ENCODE measurements at regions not wholly inside any gene's neighbourhood (a gene's known extent, or its start where the extent isn't known, plus 50 kb on each side); places are given as distances from the start of the nearest gene placed in this dataset.

- no peaks in the 10 kb centered on the region for H3K9me3 ChIP-seq
- DNase-seq = no peak
- H3K4me3 ChIP-seq = no peak overlapping the region
- no peaks in the 10 kb centered on the region for H3K27me3 ChIP-seq
- no peaks in the 10 kb centered on the region for H3K36me3 ChIP-seq
Observed at GRCh38 chr18:41783065-41783818, 171.8 kb upstream of the PIK3C3 start.

GRCh38 chr18:41771973-41772372 is 183.1 kb upstream of the PIK3C3 start:
- Histone ChIP-seq H3K27me3 (no peaks in the 10 kb centered on the region), H3K36me3 (no peaks in the 10 kb centered on the region), H3K9me3 (no peaks in the 10 kb centered on the region), H3K4me3 (no peak overlapping the region)
- no peak for DNase-seq

GRCh38 chr18:41769265-41769664 is 185.8 kb upstream of the PIK3C3 start:
- H3K9me3 ChIP-seq = no peaks in the 10 kb centered on the region
- no peak overlapping the region for H3K4me3 ChIP-seq
- H3K27me3 ChIP-seq = no peaks in the 10 kb centered on the region
- DNase-seq = no peak
- H3K36me3 ChIP-seq = no peaks in the 10 kb centered on the region

- Histone ChIP-seq H3K4me3 (no peak overlapping the region), H3K36me3 (no peaks in the 10 kb centered on the region), H3K9me3 (no peaks in the 10 kb centered on the region), H3K27me3 (no peaks in the 10 kb centered on the region)
- no peak for DNase-seq
Observed at GRCh38 chr18:41768467-41768866, 186.6 kb upstream of the PIK3C3 start.

- H3K4me3 ChIP-seq = no peak overlapping the region
- no peak for DNase-seq
- no peaks in the 10 kb centered on the region for H3K27me3 ChIP-seq
Observed at GRCh38 chr18:41767960-41768359, 187.1 kb upstream of the PIK3C3 start.

GRCh38 chr18:41765460-41765859 is 189.6 kb upstream of the PIK3C3 start:
- Histone ChIP-seq H3K27me3 (no peaks in the 10 kb centered on the region), H3K4me3 (no peak overlapping the region), H3K36me3 (no peaks in the 10 kb centered on the region), H3K9me3 (no peaks in the 10 kb centered on the region)
- DNase-seq = no peak

More at GRCh38 chr18:41767960-41768359, 187.1 kb upstream of the PIK3C3 start:
- H3K9me3 ChIP-seq = no peaks in the 10 kb centered on the region
- no peaks in the 10 kb centered on the region for H3K36me3 ChIP-seq

GRCh38 chr18:41763361-41763760 is 191.7 kb upstream of the PIK3C3 start:
- no peak for DNase-seq
- no peaks in the 10 kb centered on the region for H3K9me3 ChIP-seq
- no peaks in the 10 kb centered on the region for H3K36me3 ChIP-seq
- no peak overlapping the region for H3K4me3 ChIP-seq
- H3K27me3 ChIP-seq = no peaks in the 10 kb centered on the region

- H3K36me3 ChIP-seq = no peaks in the 10 kb centered on the region
- no peaks in the 10 kb centered on the region for H3K9me3 ChIP-seq
- no peak for DNase-seq
- H3K27me3 ChIP-seq = no peaks in the 10 kb centered on the region
- H3K4me3 ChIP-seq = no peak overlapping the region
Observed at GRCh38 chr18:41761333-41762018, 193.6 kb upstream of the PIK3C3 start.

GRCh38 chr18:41758534-41758933 is 196.5 kb upstream of the PIK3C3 start:
- no peaks in the 10 kb centered on the region for H3K27me3 ChIP-seq
- no peak for DNase-seq
- no peaks in the 10 kb centered on the region for H3K9me3 ChIP-seq
- H3K4me3 ChIP-seq = no peak overlapping the region
- no peaks in the 10 kb centered on the region for H3K36me3 ChIP-seq

GRCh38 chr18:41756141-41756540 is 198.9 kb upstream of the PIK3C3 start:
- no peak for DNase-seq
- Histone ChIP-seq H3K9me3 (no peaks in the 10 kb centered on the region), H3K4me3 (no peak overlapping the region), H3K27me3 (no peaks in the 10 kb centered on the region), H3K36me3 (no peaks in the 10 kb centered on the region)

GRCh38 chr18:41754332-41754731 is 200.7 kb upstream of the PIK3C3 start:
- Histone ChIP-seq H3K36me3 (no peaks in the 10 kb centered on the region), H3K4me3 (no peak overlapping the region), H3K9me3 (no peaks in the 10 kb centered on the region), H3K27me3 (no peaks in the 10 kb centered on the region)
- DNase-seq = no peak

GRCh38 chr18:41753826-41754225 is 201.2 kb upstream of the PIK3C3 start:
- H3K4me3 ChIP-seq = no peak overlapping the region
- H3K27me3 ChIP-seq = no peaks in the 10 kb centered on the region
- H3K36me3 ChIP-seq = no peaks in the 10 kb centered on the region
- H3K9me3 ChIP-seq = no peaks in the 10 kb centered on the region
- no peak for DNase-seq

GRCh38 chr18:41752826-41753225 is 202.2 kb upstream of the PIK3C3 start:
- H3K27me3 ChIP-seq = no peaks in the 10 kb centered on the region
- H3K9me3 ChIP-seq = no peaks in the 10 kb centered on the region
- no peaks in the 10 kb centered on the region for H3K36me3 ChIP-seq
- no peak for DNase-seq
- H3K4me3 ChIP-seq = no peak overlapping the region

GRCh38 chr18:41751652-41752051 is 203.4 kb upstream of the PIK3C3 start:
- no peak for DNase-seq
- Histone ChIP-seq H3K4me3 (no peak overlapping the region), H3K9me3 (no peaks in the 10 kb centered on the region), H3K36me3 (no peaks in the 10 kb centered on the region), H3K27me3 (no peaks in the 10 kb centered on the region)

- H3K4me3 ChIP-seq = no peak overlapping the region
- H3K27me3 ChIP-seq = no peaks in the 10 kb centered on the region
- no peaks in the 10 kb centered on the region for H3K9me3 ChIP-seq
- H3K36me3 ChIP-seq = no peaks in the 10 kb centered on the region
- DNase-seq = no peak
Observed at GRCh38 chr18:41751161-41751560, 203.9 kb upstream of the PIK3C3 start.

- no peaks in the 10 kb centered on the region for H3K27me3 ChIP-seq
- no peak overlapping the region for H3K4me3 ChIP-seq
- no peaks in the 10 kb centered on the region for H3K36me3 ChIP-seq
- no peaks in the 10 kb centered on the region for H3K9me3 ChIP-seq
- DNase-seq = no peak
Observed at GRCh38 chr18:41747723-41748242, 207.3 kb upstream of the PIK3C3 start.

GRCh38 chr18:41745166-41746049 is 209.6 kb upstream of the PIK3C3 start:
- DNase-seq = peak; percentile 22
- no peaks in the 10 kb centered on the region for H3K27me3 ChIP-seq

More at GRCh38 chr18:41745166-41746049, 209.6 kb upstream of the PIK3C3 start:
- Histone ChIP-seq H3K9me3 (no peaks in the 10 kb centered on the region), H3K4me3 (no peak overlapping the region), H3K36me3 (no peaks in the 10 kb centered on the region)

Data from MG63 (cell line).